Pons (tissue), 1 donor: ENCODE measurements at regions not wholly inside any gene's neighbourhood (a gene's known extent, or its start where the extent isn't known, plus 50 kb on each side); places are given as distances from the start of the nearest gene placed in this dataset.

Experiments
- DNase-seq: peaks from one replicate; pipeline ENCODE4 v3.0.0-alpha.2; 2016; ENCODE audit warnings: low spot score

GRCh38 chr18:78727877-78728783 lies 251.5 kb upstream of the SALL3 start:
- no peak for DNase-seq

DNA sequence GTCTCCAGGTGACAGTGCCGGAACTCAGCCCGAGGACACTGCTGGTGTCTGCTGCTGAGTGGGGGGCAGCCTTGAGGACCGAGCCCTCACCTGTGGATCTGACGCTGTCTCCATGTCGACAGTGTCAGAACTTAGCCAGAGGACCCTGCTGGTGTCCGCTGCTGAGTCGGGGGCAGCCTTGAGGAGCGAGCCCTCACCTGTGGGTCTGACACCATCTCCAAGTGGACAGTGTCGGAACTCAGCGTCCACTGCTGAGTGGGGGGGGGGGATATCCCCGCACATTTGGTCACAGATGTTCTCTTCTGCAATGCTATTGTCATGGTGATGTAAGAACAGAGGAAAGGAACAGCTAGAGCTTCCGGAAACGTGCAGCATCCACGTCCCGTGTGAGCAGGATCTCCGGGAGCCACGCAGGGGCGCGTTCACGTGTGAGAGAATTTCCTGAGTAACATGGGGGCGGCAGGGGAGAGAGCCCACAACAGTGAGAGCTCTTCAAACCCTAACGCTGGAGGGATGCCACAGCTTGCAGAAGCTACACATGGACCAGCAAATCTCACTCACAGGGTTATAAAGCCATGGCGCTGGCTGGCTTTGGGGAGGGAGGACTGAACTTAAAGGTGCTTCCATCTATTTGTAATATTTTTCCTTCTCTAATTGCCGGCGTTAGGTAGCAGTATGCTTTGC lies 250.7 kb upstream of the SALL3 start:
- DNase-seq = no peak

DNA sequence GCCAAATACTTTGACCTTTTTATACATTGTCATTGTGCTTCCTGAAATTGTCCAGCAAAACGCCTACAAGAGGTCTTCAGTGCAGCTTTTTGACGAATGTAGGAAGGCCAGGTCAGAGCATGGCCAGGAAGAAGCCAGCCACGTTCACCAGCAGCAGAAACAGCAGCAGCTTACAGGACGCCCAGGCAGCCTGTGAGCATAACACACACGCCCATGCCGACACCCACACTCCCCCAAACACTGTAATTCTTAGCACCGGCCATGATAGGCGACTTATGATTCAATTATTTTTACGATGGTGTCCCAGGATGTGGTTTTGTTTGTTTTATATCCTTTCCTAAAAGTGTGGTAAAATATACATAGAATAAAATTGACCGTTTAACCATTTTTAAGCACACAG lies 249.1 kb upstream of the SALL3 start:
- no peak for DNase-seq

GRCh38 chr18:78731016-78731397 lies 248.6 kb upstream of the SALL3 start:
- no peak for DNase-seq

- DNase-seq = no peak
Measured at GRCh38 chr18:78731398-78732032, 248.1 kb upstream of the SALL3 start.

- DNase-seq = no peak
Measured at GRCh38 chr18:78732273-78733210, 247.1 kb upstream of the SALL3 start.

DNA sequence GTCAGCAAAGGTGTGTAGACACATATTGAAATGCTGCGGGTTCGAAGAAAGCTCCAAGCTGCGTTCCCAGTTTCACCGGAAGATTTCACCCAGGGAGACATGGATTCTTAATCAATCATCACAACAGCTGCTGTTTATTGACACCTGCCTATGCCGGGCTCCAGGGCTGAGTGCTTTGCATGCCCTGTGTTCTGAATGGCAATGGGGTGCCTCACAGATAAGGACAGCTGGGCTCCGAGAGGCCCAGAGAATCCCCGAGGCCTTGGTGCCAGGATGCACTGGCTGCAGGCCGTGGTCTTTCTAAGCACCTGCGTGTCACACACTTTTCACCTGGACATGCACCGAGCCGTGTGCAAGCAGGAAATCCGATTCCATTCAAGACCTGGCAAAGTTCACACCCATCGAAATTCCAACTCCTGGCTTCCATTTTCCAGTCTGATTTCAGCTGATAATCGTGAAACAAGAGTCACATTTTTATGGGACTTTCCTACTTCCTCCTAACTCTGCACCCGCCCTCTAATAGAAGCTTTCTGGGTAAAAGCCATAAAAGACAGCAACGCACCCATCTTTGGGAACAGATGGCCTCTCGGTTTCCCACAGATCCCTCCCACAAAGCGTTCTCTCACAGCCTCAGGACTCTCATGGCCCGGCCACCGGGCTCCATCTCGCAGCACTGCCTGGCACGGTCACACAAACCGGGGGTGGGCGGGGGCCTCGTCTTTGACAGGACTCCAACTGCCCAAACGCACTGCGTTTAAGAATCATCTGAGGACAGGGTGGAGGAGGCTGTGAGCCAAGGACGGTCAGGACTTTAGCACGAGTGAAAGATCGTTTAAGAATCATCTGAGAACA lies 245.6 kb upstream of the SALL3 start:
- peak; percentile 23 for DNase-seq

- DNase-seq = no peak
Measured at GRCh38 chr18:78734614-78734945, 245.0 kb upstream of the SALL3 start.

DNA sequence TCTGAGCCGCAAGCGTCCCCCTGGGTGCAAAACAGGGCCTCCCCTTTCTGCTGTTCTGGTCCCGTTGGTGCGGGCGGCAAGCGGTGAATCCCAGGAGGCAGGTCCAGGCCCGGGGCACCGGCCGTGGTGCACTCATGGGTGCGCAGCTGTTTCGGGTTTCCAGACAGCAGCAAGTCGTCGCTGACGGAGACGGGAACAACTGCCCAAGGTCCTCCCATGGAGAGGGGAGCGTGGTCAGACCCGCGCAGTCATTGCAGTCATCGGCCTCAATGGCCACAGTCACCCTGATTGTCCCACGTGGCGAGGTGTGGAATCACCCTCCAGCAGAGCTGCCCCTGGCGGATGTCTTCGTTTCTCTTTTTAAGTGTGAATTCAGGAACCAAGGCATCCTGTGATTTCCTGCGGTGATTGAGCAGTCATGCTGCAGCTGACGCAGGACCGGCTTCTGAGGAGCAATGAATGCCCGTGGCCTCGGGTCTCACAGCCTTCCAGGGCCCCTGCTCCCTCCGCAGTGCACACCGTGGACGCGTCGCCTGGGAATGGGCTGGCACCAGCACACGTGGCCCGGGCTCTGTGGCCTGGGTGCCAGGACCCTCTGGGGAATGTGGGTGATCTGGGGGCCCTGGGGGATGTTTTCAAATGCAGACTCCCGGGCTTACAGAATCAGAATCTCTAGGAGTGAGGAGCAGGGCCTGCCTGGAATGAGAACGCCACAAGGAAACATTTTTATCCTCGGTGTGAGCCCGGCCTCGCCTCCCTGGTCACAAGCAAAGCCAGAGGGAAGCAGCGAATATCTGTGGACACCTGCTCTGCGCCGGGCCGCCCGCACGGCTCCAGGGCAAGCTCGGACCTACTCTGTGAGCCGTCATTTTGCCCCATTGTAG lies 244.2 kb upstream of the SALL3 start:
- DNase-seq = no peak

DNA sequence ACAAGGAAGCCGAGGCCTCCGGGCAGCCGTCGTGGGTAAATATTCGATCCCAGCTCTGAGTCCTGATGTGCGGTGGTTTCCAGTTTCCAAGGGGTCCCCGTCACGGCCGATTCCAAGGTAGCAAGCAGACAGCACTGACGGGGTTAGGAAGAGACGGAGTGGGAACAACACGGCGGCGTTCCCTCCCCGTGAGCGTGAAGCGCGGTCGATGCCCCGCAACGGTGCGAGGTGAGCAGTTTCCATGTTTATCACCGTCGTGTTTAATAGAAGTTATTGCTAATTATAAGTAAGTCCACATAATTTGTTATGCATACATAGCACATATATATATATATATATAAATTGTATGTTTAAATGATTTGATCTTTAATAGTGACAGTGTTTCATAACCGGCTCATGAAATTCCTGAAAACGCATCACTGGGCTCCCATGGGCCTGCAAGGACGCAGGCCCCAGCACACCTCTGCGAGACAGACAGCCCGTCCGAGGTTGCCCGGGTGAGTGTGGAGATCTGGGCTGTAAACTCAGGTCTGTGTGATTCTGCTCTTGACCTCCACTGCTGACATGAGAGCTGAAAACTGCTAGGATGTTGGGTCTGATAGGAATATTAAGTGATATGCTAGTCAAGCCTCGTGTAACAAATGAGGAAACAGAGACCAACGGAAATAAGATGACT lies 243.5 kb upstream of the SALL3 start:
- DNase-seq = no peak

DNA sequence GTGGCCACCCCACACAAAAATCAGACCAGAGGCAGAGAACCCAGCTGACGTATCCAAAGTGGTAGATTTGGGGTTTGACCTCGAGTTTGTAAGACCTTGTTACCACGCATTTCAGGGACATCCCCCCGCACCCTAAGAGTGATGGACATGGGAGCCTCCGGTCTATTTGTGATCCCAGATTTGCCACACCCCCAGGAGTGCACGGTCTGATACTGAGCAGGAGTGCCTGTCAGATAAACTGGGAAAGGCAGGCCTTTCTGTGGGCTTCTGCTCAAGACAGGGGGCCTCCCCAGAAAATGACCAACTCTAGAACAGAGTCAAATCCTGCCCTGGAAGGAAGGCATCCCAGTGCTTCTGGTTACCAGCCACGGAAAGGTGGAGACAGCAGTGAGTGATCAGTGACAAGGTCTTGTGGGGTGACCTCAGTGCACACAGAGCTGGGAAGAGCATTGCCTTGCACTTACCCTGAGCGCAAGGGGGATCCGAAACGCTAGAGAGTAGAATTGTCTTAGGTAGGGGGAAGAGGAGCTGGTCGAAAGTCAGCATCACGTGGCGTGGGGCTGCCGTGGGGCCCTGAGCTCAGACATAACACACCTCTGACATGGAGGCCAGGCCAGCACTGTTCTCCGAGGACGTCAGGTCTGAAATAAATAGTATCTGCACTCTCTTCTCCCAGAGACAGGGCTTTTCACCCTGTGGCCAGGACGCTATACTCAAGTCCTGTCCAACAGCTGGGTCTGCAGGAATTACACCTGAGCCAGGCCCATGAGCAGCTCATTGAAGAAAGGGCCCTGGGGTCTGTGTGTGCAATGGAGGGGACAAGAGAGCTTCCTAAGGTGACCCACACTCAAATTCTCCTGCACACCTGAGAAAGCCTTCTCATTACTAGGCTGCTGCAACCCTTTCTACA lies 242.4 kb upstream of the SALL3 start:
- no peak for DNase-seq

GRCh38 chr18:78738076-78738690 lies 241.4 kb upstream of the SALL3 start:
- no peak for DNase-seq

- DNase-seq = no peak
Measured at GRCh38 chr18:78739115-78739514, 240.5 kb upstream of the SALL3 start.

DNA sequence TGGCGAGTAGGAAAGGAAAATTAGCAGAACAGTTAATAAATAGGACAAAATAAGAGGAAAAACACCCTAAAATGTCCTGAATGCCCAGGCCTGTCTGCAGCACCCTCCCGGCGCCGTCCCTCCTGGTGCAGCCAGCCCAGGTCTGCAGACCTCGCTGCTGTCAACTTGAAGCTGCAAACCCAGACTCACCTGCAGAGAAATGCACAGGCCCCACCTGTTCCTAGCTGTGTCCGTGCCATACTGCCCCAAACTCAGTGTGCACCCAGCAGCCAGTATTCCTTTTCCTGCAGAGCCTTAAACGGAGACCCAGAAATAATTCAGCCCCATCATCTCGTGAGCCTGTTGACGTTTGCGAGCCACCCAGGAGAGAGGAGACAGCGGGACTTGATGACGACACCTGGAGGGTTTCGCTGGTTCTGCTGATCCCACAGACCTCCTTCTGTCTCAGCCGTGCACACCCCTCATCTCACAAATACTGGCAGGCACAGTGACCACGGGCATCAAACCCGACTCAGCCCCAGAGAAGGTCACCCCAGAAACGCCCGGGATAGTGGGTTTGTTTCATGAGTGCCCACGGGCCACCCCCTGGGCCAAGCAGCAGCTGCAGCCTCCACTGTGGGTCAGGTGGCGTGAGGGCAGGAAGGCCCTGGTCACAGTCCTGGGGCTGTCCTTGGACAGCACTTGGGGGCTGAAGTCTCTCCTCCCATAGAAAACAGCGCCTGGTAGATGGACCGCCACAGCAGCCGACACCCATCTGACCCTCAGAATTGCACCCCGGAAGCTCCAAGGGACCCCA lies 239.5 kb upstream of the SALL3 start:
- DNase-seq = no peak

DNA sequence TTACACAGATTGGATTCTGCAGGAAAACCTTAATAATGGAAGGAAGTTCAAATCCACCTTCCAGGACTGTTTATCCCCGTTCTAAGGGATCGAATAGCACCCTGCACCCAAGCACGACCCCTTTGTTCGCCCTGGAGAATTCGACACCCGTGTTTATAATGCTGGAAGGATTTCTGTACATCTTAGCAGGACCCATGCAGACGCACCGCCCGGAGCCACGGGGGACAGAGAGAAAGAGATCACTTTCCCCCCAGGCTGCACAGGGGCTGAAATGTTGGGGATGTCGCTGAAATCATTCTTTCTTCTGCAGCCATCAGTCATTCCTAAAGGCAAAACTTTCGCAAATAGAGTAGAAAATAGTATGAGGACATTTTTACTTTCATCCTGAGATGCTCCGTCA lies 238.7 kb upstream of the SALL3 start:
- no peak for DNase-seq

DNA sequence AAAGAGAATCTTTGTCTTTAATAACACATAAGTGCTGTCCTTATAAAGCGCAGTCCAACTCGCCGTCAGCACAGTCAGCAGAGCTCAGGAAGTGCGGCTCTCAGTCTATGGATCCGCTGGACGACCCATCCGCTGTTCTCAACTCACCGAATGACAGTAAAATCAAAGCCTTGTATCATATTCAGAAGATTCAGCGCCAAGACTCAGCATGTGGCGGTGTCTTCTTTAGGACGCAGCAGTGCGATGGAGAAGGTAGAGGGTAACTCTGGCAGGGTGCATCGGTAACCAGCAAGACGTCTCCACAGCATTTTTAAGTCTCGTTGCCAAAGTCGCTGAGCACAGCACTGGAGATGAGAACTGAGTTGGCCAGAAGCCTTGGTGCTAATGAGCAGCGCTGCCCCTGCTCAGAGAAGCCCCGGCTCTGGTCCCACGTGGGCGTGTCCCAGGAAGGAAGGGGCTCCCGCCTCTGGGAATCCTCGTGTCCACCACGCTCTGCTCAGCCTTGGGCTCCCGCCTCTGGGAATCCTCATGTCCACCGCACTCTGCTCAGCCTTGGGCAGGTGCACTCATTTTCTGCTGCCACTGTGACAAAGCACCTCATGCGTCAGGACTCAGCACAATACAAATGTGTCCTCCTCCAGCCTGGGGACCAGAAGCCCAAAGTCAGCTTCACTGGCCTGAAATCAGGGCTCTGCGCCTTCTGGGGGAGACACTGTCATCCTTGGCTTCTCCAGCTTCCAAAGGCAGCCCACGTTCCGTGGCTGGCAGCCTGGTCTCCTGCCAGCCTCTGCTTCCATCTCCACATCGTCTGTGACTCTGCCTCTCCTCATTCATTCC lies 238.0 kb upstream of the SALL3 start:
- DNase-seq = no peak
